Upper lobe of left lung (tissue), 6 donors: ENCODE measurements at regions not wholly inside any gene's neighbourhood (a gene's known extent, or its start where the extent isn't known, plus 50 kb on each side); places are given as distances from the start of the nearest gene placed in this dataset.

Experiments used
- ATAC-seq, 2 donors: fragments of 200-7000 bp; cut with Tn5 transposase; one replicate each; pipeline ENCODE4 v1.9.1; 2022; ENCODE audit warnings: mild to moderate bottlenecking in 2 of 2, moderate library complexity in 2 of 2; ENCODE audit not compliant: low FRiP score in 2 of 2
- DNase-seq, 2 donors: peaks; one replicate each; pipeline ENCODE4 v3.0.0-alpha.2; 2019 to 2020
- H3K27ac ChIP-seq, 4 donors: fragments of 200-600 bp; sonication (generic); one replicate each; pipeline ENCODE4 v1.5.1; 2016 to 2019
- H3K27me3 ChIP-seq, 4 donors: fragments of 200-600 bp; sonication (generic); one replicate each; pipeline ENCODE4 v1.5.1; 2017 to 2019
- H3K36me3 ChIP-seq, 4 donors: fragments of 200-600 bp; sonication (generic); one replicate each; pipeline ENCODE4 v1.5.1; 2016 to 2019
- H3K4me1 ChIP-seq, 4 donors: fragments of 200-600 bp; sonication (generic); one replicate each; pipeline ENCODE4 v1.5.1; 2018 to 2019
- H3K4me3 ChIP-seq, 4 donors: fragments of 200-600 bp; sonication (generic); one replicate each; pipeline ENCODE4 v1.5.1; 2017 to 2019; ENCODE audit warnings: mild to moderate bottlenecking in 2 of 4, moderate library complexity in 1 of 4
- H3K9me3 ChIP-seq, 4 donors: fragments of 200-600 bp; sonication (generic); one replicate each; pipeline ENCODE4 v1.5.1; 2018 to 2019
- EP300 ChIP-seq, 4 donors: sonication (generic); formaldehyde crosslinking; IDR thresholded peaks; one replicate each; pipeline ENCODE4 v1.5.1; 2017; ENCODE audit warnings: antibody characterized with exemption in 4 of 4, control low read depth in 2 of 4
- POLR2A ChIP-seq, 4 donors: fragments of 450-650 bp; IDR thresholded peaks; one replicate each; pipeline ENCODE4 v1.5.1; 2016 to 2017; ENCODE audit warnings: antibody characterized with exemption in 4 of 4, mild to moderate bottlenecking in 2 of 4
- POLR2AphosphoS5 ChIP-seq, 2 donors: sonication (generic); formaldehyde crosslinking; IDR thresholded peaks; one replicate each; pipeline ENCODE4 v1.5.1; 2017; ENCODE audit warnings: antibody characterized with exemption in 2 of 2
- WGBS, 2 donors: methylation state at CpG; one replicate each; pipeline ENCODE4 v1.1.5; 2017 to 2018; 5-methylcytosine and 5-hydroxymethylcytosine counted together
- TF ChIP-seq, protein P1 (sequence below), 6 experiments: fragments of 450-650 bp in 4 of 6; fragments of 200-600 bp in 2 of 6; sonication (generic) in 2 of 6; IDR thresholded peaks; one replicate each; pipeline ENCODE4 v1.5.1; 2016 to 2019; ENCODE audit warnings: antibody characterized with exemption in 6 of 6
- donor health status: DM: no; HTN: no; CAD: no; lungs with moderate emphysema.
- donor health status: DM: no; HTN: yes; CAD: no; lungs with severe emphysema.

DNA sequence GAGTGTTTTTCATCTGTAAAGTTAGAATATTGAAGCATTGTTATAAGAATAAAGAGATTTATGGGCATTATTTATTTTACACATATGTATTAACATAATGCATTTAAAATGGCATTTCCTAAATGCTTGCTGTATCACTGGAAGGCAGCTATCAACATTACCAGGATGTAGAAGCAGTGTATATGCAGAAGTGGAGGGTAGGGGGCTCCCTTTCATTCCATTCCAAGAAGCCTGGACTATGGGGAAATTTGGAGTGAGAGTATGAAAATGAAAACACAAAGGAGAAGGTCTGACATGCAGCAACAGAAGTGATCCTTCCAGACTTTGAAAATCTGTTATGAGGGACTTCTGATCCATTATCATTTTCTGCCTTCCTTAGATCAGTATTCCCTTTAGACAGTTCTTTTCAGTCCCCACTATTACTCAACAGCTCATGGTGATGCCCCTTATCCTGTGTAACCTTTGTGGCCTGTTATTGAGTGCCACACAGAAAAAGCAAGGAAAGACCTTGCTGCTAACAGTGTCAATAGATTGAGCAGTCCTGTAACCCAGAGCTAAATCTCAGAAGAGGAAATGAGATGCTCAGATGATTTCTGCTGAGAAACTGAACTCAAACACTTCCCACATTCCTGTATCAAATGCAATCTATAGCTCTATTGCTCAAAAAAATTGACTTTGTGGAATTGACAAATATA is 216.6 kb downstream of the HNMT start:
- no peak for DNase-seq
- H3K36me3 ChIP-seq = no peaks in the 10 kb centered on the region

GRCh38 chr2:138182250-138182936 is 218.1 kb downstream of the HNMT start:
- Histone ChIP-seq H3K27me3 (no peaks in the 10 kb centered on the region), H3K4me1 (no peaks in the 10 kb centered on the region), H3K27ac (no peak overlapping the region), H3K36me3 (no peaks in the 10 kb centered on the region), H3K4me3 (no peak overlapping the region), H3K9me3 (no peaks in the 10 kb centered on the region)
- TF ChIP-seq EP300 (IDR thresholded peaks at IDR 0.05) = no peak
- no peak for TF ChIP-seq POLR2AphosphoS5 (IDR thresholded peaks at IDR 0.05)
- TF ChIP-seq, protein P1, sequence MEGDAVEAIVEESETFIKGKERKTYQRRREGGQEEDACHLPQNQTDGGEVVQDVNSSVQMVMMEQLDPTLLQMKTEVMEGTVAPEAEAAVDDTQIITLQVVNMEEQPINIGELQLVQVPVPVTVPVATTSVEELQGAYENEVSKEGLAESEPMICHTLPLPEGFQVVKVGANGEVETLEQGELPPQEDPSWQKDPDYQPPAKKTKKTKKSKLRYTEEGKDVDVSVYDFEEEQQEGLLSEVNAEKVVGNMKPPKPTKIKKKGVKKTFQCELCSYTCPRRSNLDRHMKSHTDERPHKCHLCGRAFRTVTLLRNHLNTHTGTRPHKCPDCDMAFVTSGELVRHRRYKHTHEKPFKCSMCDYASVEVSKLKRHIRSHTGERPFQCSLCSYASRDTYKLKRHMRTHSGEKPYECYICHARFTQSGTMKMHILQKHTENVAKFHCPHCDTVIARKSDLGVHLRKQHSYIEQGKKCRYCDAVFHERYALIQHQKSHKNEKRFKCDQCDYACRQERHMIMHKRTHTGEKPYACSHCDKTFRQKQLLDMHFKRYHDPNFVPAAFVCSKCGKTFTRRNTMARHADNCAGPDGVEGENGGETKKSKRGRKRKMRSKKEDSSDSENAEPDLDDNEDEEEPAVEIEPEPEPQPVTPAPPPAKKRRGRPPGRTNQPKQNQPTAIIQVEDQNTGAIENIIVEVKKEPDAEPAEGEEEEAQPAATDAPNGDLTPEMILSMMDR (IDR thresholded peaks at IDR 0.05) = no peak
- TF ChIP-seq POLR2A (IDR thresholded peaks at IDR 0.05) = no peak
- WGBS, 2 donors = 90 to 94% methylated on average over 6 of the region's 6 CpGs
- ATAC-seq (no peak), DNase-seq (no peak)

More for the DNA sequence above, 216.6 kb downstream of the HNMT start:
- no peaks in the 10 kb centered on the region for H3K4me1 ChIP-seq
- H3K27me3 ChIP-seq = no peaks in the 10 kb centered on the region
- no peak for TF ChIP-seq POLR2AphosphoS5 (IDR thresholded peaks at IDR 0.05)
- TF ChIP-seq EP300 (IDR thresholded peaks at IDR 0.05) = no peak
- TF ChIP-seq, protein P1 (IDR thresholded peaks at IDR 0.05) = no peak
- no peak for TF ChIP-seq POLR2A (IDR thresholded peaks at IDR 0.05)
- ATAC-seq = no peak
- no peaks in the 10 kb centered on the region for H3K9me3 ChIP-seq
- H3K27ac ChIP-seq = no peak overlapping the region
- H3K4me3 ChIP-seq = no peak overlapping the region

GRCh38 chr2:138182937-138183312 is 218.7 kb downstream of the HNMT start:
- ATAC-seq (peak in 1 of 2 donors; percentile 14), DNase-seq (no peak)
- no peaks in the 10 kb centered on the region for H3K36me3 ChIP-seq
- no peak overlapping the region for H3K4me3 ChIP-seq
- TF ChIP-seq POLR2A (IDR thresholded peaks at IDR 0.05) = no peak
- no peak for TF ChIP-seq POLR2AphosphoS5 (IDR thresholded peaks at IDR 0.05)
- TF ChIP-seq, protein P1 (IDR thresholded peaks at IDR 0.05) = no peak
- no peak for TF ChIP-seq EP300 (IDR thresholded peaks at IDR 0.05)
- H3K27ac ChIP-seq = no peak overlapping the region
- no peaks in the 10 kb centered on the region for H3K4me1 ChIP-seq
- no peaks in the 10 kb centered on the region for H3K27me3 ChIP-seq
- no peaks in the 10 kb centered on the region for H3K9me3 ChIP-seq

GRCh38 chr2:138183705-138184104 is 219.4 kb downstream of the HNMT start:
- WGBS, 2 donors = 63 to 78% methylated on average over 2 of the region's 2 CpGs
- TF ChIP-seq POLR2AphosphoS5 (IDR thresholded peaks at IDR 0.05) (no peak), EP300 (IDR thresholded peaks at IDR 0.05) (no peak), POLR2A (IDR thresholded peaks at IDR 0.05) (no peak)
- no peaks in the 10 kb centered on the region for H3K4me1 ChIP-seq
- DNase-seq (no peak), ATAC-seq (no peak)
- H3K4me3 ChIP-seq = no peak overlapping the region
- H3K9me3 ChIP-seq = no peaks in the 10 kb centered on the region
- H3K36me3 ChIP-seq = no peaks in the 10 kb centered on the region
- H3K27me3 ChIP-seq = no peaks in the 10 kb centered on the region
- H3K27ac ChIP-seq = no peak overlapping the region

- 80 to 88% methylated on average over 1 of the region's 1 CpG for WGBS, 2 donors
- H3K4me3 ChIP-seq = no peak overlapping the region
These were observed 220.2 kb downstream of the HNMT start for GRCh38 chr2:138184428-138184827.

More at GRCh38 chr2:138184428-138184827, 220.2 kb downstream of the HNMT start:
- ATAC-seq = no peak
- H3K27ac ChIP-seq = no peak overlapping the region
- H3K4me1 ChIP-seq = no peaks in the 10 kb centered on the region
- TF ChIP-seq POLR2AphosphoS5 (IDR thresholded peaks at IDR 0.05) = no peak
- TF ChIP-seq EP300 (IDR thresholded peaks at IDR 0.05) = no peak
- TF ChIP-seq POLR2A (IDR thresholded peaks at IDR 0.05) = no peak
- TF ChIP-seq, protein P1 (IDR thresholded peaks at IDR 0.05) = no peak
- no peak for DNase-seq
- no peaks in the 10 kb centered on the region for H3K36me3 ChIP-seq
- H3K9me3 ChIP-seq = no peaks in the 10 kb centered on the region
- H3K27me3 ChIP-seq = no peaks in the 10 kb centered on the region
